Nucleus accumbens (tissue), 56 donors: ENCODE measurements at regions not wholly inside any gene's neighbourhood (a gene's known extent, or its start where the extent isn't known, plus 50 kb on each side); places are given as distances from the start of the nearest gene placed in this dataset.

Experiments used
- DNase-seq, 56 donors: peaks; one replicate each; lab custom pipeline; 2025; lab: John Stamatoyannopoulos, UW

DNA sequence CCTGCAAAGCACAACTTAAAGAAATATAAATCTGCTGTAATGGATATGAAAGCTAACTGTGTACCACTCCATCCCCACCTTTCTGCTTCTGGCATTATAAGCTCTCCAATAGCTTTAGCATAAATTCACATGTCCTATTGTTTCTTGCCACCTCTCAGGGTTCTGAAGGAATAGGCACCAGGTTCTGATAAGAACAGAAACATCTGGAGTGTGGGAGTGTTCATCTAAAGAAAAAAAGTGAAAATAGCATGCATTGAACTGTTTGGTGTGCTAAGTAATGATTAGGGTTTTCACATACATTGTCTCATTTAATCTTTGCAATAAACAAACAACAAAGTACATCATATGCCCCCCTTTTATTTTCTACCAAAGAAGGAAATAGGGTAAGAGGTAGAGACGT, 72.3 kb downstream of the FAM76B start:
- no peak for DNase-seq

DNA sequence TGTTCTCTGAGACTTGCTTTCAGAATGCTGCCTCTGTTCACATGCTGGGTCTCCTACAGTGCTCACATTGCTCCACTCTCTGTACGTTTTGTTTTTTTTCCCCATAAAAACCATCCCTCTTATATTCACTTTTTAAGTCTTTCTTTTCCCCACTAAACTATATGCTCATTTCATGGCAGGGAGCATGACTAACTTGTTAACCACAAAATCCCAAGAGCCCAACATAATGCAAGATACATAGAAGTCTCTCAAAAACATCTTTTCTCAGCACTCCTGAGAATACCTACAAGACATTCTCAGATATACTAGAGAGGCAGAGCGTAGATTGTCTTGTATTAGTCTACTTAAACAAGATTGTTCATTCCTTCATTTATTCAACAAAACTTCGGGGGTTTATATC, 73.3 kb downstream of the FAM76B start:
- no peak for DNase-seq

DNA sequence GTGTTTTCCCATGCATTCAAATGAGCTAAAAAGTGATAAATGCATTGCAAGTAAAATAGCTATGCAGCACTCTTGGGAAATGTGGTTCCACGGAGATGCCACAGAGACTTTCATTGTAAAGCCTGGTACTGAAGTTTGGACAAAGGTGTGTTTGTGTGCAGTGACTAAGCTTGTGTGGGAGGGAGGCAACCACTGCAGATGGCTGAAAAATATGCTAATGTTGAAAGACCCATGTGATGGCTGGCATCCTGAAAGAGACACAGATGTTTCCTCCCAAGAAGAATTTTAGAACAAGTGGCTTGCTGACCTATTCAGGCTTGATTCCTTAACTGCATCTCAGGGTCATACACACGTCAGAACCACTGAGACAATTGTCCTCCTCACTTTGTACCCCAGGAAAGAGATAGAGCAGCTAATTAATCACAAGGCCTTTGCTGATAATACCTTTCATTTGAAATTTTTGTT, 73.8 kb downstream of the FAM76B start:
- peak in 20 of 56 donors; percentile 3 to 61 (median 16) for DNase-seq

DNA sequence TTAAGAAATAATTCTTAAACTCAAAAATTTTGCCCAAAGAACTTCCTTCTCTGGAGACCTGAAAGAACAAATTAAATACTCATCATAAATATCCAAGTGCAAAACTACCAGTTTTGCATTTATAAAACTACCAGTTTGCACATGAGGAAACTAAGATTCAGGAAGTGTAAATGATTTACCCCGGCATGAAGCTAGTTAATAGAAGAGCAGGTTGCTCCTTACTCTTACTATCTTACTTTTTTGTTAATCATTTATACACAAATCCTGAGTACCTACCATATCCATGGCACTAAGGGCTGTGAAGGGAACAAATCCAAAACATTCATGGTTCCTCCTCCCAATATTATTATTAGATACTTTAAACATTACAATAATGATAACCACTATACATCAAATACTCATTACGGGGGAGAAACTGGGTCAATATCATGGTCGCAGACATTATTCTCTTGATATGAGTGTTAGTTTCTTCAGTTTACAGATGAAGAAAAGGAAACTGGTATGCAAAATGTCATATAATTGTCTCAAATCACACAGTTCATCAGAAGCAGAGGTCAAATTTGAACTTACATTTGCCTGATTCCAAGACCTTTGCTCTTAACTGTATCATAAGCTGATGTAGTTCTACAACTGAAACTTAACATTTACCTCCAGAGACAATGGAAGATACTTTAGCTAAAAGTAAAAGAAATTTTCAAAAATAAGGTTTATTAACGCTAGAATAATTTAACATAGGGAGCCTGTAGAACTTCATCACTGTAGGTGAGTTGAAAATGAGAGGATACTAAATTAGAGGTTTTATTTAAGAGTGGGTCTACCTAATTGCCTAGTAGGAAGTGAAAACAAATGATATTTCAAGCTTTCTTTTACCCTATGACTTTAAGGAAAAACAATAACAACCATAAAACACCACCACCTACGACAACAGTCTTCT, 74.5 kb downstream of the FAM76B start:
- DNase-seq: no peak

DNA sequence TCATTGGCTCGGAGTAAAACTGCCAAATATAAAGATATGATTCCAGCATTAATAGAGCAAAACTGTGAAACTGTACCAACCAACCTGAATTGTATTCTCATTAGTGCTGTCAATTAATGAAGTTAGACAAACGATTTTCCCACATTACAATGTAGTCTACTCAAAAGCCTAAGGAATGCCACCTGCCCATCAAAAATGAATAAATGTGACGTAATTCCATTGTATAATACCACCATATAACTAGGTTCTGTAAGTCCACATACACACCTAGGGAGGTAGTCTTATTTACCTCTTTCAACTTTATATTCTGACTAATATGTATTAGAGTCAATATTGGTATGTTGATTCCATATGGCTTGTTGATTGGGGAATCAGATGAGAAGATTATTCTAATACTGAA, 76.2 kb downstream of the FAM76B start:
- DNase-seq: no peak

DNA sequence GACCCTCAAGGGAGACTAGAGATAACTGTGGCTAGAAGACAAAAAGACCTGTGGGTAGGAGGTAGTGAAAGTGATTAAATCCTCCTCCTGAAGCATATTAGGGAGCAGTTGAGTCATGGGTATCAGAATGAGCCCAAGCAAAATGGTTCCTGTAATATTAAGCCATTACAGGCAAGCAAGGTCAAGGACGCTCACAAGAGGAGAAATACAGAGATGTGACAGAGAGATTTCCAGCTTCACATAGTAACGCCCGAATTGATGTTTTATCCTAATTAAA, 77.7 kb downstream of the FAM76B start:
- no peak for DNase-seq

DNA sequence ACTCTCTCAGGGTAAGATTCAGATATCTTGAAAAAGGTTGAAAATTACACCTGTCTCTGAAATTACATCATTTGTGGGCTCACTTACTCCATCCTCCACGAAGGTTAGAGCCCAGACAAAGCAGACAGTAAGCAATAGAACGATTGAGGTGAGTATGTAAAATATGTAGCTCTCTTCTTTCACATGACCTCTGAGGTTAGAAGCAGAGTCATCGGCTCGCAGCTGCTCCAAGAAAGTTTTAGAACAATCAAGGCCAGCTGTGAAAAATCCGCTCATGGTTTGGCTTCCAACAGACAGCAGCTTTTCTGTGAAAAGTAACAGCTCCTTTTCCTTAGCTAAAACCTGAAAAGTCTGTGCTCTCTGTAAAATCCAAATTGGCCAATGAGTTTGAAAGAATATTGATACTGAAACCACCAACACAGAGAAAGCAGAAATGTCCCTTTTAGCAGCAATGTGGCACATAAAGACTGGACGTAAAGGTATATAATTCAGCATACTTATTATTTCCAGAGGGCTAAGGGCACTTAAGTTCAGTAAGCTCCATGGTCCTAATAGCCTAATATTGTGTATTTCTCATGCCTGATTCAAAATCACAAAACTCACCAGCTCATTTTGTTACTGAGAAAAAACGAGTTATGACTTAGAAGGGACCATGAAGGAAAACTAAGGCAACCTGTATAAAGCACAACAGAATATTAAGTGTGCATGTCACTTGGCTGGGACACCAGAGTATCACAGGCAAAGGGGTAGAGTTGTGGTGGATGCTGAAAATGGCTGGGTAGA, 78.2 kb downstream of the FAM76B start:
- DNase-seq: no peak

DNA sequence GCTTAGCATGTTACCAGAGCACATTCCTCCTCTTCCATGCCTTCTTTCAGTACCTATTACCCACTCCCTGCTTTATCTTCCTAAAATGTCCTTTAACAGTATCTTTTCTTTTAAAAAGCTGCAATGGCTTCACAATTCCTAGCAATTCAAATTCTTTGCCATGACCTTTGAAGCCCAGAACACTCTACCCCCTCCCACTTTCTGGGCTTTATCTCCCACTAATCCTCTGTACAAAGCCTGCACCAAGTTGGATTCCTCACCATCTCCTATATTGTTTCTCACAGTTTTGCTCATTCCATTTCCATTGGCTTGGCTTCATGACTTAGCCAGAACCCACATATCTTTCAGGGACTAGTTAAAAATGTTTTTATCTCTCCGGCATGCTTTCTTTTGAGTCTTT, 80.9 kb downstream of the FAM76B start:
- no peak for DNase-seq

DNA sequence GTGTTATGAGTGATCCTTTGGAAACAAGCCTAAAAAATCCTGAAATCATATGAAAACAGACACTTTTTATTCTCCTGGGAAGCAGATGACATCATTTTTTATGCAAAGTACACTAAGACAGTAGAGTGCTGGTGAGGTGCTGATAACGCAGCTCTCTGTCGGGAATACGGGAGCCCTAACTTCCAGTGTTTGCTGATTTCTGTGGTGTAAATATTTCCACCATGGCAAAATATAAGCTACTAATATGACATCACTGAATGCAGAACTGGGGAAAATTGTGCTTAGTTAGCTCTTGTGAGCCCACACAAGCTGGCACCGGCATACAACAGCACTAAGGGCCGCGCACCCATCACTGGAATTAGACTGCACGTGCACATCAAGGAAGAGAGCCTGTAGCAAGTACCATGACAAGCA, 82.6 kb downstream of the FAM76B start:
- DNase-seq: no peak

DNA sequence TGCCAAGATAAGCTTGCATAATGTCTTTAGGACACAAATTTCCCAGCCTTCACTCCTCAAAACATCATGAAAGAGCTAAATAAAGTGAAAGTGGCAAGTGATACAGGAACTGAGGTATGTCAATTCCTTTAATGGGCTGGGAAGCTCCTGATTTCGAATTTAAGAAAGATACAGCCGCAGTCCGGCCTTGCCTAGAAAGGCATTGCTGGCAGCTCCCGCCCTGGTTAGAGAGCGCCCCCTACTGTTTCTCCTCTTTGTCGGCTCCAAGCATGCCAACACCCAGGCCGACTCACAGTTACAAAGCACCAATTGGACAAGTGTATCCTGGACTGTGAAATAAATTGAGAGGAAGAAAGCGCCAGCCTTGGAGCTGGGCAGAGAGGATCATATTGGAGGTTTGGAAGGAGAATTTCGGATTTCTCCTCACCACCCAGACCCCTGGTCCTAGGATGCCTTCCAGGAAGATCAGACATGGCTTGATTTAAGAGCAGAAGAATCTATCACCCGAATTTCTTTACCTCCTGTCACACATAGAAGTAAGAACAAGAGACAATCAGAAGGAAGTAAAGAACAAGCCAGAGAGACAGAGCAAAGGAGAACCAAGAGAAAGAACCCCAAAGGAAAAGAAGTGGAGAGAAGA, 84.0 kb downstream of the FAM76B start:
- peak in 55 of 56 donors; percentile 7 to 91 (median 74) for DNase-seq

DNA sequence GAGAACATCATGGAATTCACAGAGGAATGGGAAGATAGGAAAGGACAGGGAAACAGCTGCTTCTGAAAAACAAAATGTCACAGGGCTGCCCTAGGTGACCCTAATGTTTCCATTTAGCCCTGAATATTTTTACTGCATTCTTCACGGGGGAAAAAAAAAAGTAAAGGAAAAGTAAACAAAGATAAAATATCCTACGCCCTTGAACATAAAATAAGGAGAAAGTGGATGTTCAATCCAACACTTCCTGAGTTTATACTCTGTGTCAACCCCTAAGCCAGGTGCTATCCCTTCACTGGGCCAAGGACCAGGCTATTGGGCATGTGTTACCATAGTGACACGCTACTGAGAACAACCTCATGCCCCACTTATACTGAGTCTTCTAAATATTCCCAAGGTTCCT, 84.7 kb downstream of the FAM76B start:
- no peak for DNase-seq

DNA sequence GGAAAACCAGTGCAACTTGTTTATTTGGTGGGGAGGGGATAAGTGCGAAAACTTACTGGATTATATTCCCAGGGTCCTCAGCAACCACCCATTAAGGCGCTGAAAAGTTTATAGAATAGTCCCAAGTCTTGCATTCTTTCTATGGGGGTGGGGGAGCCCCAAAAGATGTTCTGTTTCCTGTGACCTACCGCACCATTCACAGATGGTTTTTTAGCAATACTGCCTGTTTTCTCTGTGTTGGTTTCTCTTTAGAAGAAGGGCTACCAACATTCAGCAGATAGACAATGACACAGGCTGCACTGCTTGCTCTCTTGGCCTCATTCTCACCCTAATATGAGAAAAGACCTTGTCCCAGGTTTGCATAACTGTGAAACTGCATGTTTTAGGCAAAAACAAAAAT, 86.5 kb downstream of the FAM76B start:
- no peak for DNase-seq

DNA sequence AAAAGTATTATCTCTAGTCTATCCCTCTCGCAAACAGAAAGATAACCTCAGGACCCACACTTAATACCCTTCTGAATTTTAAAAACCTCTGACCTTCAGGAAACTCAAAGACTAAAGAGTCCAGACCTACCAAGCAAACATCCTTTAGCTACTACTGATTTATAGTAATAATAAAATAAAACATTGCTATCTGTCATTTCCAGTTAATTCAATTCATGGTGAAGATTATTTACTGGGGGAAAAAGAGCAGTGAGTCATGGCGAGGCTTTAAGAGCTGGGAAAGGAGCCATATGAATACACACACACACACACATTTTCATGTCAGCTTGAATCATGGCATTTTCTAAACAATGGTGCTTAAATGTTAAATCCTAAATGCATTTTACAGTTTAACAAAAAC, 87.1 kb downstream of the FAM76B start:
- DNase-seq: no peak

DNA sequence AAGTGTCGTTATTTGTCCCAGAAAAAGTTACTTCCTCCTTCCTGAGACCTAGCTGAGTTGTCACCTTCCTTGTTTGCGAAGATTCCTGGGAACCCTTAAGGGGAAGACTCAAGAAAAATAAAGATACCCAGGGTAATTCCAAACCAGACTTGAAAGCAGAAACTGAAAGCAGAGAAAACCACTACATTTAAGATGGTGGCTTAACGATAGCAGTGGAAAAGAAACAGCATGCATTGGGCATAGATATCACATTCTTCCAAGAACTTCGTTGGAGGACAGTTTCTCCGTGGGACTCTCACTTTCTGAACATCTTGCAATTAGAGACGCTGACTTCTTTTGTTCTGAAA, 89.1 kb downstream of the FAM76B start:
- no peak for DNase-seq

DNA sequence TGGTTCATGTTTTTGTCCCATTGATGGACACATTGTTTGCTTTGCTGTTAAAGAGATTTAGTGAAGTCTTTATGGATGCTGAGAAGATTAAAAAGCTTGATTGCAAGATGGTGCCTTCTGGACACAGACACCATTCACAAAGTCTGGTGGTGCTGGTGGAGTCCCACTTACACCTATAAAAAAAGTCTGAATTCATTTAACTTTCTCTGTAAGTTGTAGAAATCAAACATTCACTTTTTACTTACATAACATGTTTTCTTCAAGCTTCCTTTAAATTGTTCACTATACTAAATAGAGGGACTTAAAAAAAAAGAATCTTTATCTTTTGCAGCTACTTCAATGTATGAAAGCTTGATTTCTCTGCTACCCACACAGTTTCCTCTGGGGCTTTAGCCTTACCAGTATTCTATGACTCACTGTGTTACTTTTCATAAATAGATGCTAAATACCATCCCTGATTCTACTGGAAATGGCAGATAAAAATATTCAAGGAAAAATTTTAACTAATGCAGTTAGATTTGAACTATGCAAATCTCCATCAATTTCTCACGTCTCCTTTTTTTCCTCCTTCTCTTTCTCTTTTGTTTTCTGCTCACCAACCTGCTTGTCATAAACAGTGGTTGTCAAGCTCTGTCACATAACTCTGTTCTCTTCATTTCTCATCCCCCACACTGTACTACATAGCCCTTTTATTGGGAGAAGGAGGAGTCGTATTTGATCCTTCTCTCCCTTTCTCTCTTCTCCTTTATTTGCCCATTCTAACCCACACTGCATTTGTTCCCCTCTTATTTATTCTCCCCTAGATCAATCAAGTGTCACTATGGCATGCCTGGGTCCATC, 89.7 kb downstream of the FAM76B start:
- no peak for DNase-seq

DNA sequence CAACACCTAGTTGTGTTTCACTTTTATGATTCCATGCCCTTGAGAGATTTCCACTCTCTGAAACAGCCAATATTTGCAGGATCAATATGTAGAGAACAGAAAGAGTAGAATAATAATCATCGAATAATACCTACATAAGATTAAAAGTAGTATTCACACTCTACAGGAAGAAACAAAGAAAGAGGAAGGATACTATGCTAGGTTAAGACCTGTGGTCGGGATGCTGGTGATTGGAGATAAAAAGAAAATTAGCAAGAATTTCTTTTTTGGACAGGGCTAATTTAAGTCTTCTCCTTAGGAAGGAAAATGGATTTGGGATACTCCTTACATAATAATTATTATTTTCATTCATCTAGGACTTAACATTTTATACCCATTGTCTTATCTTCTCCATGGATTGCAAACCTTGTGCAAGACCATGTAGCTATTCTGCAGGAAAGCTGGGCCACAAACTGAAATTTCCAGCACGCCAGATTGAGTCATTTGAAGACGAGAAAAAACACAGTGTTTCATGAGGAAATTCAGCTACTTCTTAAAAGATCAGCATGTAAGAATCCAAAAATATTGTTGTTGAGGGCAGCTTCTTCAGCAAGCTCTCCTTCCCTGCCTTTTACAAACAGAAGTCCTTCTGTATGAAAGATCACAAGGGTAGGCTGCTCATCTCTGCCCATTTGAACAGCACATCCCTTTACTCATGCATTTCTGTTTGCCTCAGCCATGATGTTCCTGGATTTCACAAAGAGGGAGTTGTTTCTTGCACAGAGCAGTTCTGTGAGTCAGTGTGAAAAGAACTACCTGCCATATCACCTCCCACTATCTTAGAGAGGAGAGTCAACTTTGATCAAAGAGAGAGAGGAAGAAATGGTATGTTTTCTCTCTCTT, 90.7 kb downstream of the FAM76B start:
- DNase-seq: peak in 12 of 56 donors; percentile 6 to 36 (median 26)

DNA sequence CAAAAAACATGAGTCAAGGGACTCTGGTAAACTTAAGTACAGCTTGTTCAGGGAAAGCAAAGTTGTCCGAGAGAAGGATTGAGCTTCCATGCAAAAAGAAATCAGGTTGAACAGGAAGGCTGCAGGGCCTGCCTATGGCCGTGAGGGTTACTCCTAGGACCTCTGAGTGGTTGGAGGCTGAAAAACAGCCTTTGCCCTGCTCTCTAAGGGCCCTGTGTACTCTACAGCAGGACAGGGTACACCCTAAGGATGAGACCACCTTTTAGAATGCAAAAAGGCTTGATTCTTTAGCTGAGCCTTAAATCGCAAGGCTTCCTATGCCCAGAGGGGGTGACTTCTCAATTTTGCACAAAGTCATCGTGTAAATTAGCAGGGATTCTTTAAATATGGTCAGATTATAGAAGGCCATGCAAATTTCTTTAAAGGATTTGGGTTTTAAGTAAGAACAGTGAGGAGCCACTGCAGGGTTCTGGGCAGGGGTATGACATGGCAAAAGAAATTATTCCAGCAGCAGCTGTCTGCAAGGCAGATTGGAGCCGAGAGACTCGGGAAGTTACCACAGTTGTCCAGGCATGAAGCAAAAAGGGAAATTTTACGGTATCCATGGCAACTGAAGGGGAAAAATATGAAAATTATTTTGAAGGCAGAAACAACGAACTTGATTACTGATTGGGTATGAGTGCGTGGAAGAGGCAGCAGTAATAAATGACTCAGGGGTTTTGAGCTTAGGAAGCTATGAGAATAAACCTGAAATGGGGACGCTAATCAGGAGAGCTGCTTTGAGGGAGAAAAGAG, 91.8 kb downstream of the FAM76B start:
- DNase-seq: peak in 2 of 56 donors; percentile 14 to 17

DNA sequence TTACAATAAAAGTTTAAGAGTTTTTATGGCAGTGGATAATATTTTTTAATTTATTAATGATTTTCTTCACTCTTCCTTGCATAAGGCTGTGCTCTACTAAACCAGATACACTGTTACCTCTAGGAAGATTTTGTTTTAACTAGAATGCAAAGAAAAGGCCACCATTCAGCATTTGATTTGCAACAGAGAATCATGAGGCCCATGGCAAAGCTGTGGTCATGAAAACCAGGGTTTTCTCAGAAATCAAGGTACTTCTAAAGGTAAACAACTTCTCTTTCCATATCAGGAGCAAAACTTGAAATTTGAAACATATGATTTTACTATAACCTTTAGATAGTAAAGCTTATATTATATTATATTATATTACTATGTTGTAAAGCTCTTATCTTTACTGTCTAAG, 94.4 kb downstream of the FAM76B start:
- DNase-seq: no peak

DNA sequence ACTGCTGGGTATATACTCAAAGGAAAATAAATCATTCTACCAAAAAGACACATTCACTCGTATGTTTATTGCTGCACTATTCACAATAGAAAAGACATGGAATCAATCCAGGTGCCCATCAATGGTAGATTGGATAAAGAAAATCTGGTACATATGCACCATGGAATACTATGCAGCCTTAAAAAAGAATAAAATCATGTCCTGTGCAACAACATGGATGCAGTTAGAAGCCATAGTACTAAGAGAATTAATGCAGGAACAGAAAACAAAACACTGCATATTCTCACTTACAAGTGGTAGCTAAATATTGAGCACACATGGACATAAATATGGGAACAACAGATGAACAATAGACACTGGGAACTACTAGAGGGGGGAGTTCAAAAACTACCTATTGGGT, 96.3 kb downstream of the FAM76B start:
- DNase-seq: no peak
